PC-9 (cell line): ENCODE measurements at regions not wholly inside any gene's neighbourhood (a gene's known extent, or its start where the extent isn't known, plus 50 kb on each side); places are given as distances from the start of the nearest gene placed in this dataset.
"Not testable (repeated sequence)": the region's sequence is repeated elsewhere in the genome, so short reads cannot be mapped to it uniquely, and the experiment has no call there.

Experiments
- BruUV-seq: library from RNA; stranded (reverse); fragments of 400-500 nt; replicated peaks from 2 replicates; lab custom pipeline; 2021; lab: Mats Ljungman, UMichigan
- CTCF ChIA-PET: fragments of 300-600 bp; sonication (Branson Sonifier 250); formaldehyde crosslinking; loops from one replicate; lab custom pipeline; 2022; ENCODE audit warnings: antibody characterized with exemption; lab: Charles Lee
- POLR2A ChIA-PET: fragments of 300-600 bp; sonication (Branson Sonifier 250); formaldehyde crosslinking; loops from one replicate; lab custom pipeline; 2022; ENCODE audit warnings: antibody characterized with exemption; ENCODE audit not compliant: unreplicated experiment; lab: Charles Lee
- DNase-seq, 2 experiments: peaks; one replicate each; pipeline versions ENCODE4 v3.0.0 to v3.0.0-alpha.2; 2015 to 2022; ENCODE audit warnings: mixed read lengths in 1 of 2
- H2AFZ ChIP-seq: fragments of 200-600 bp; sonication (generic); 2 replicates; pipeline ENCODE4 v1.8.1; 2017; ENCODE audit warnings: antibody characterized with exemption
- H3F3A ChIP-seq: fragments of 200-600 bp; sonication (generic); 2 replicates; pipeline ENCODE4 v1.8.1; 2017; ENCODE audit warnings: antibody characterized with exemption, mild to moderate bottlenecking, low read depth; ENCODE audit not compliant: insufficient read depth
- H3K27ac ChIP-seq: fragments of 200-600 bp; sonication (generic); 2 replicates; pipeline ENCODE4 v1.6.1; 2016; ENCODE audit warnings: mixed run types
- H3K27me3 ChIP-seq: fragments of 200-600 bp; sonication (generic); 2 replicates; pipeline ENCODE4 v1.6.1; 2016; ENCODE audit warnings: low read depth, mixed run types; ENCODE audit not compliant: insufficient read depth
- H3K36me3 ChIP-seq: fragments of 200-600 bp; sonication (generic); 2 replicates; pipeline ENCODE4 v1.6.1; 2016; ENCODE audit warnings: low read depth, mixed run types
- H3K4me1 ChIP-seq: fragments of 200-600 bp; sonication (generic); replicated peaks from 2 replicates; pipeline ENCODE4 v1.6.1; 2016; ENCODE audit warnings: mixed run types; ENCODE audit not compliant: insufficient read depth
- H3K4me2 ChIP-seq: fragments of 200-600 bp; sonication (generic); 2 replicates; pipeline ENCODE4 v1.6.1; 2017; ENCODE audit warnings: mixed run types
- H3K4me3 ChIP-seq: fragments of 200-600 bp; sonication (generic); 2 replicates; pipeline ENCODE4 v1.6.1; 2016; ENCODE audit warnings: mixed run types
- H3K79me2 ChIP-seq: fragments of 200-600 bp; sonication (generic); 2 replicates; pipeline ENCODE4 v1.6.1; 2017; ENCODE audit warnings: low read depth, mixed run types
- H3K9me2 ChIP-seq: fragments of 200-600 bp; sonication (generic); 2 replicates; pipeline ENCODE4 v1.8.1; 2017; ENCODE audit warnings: mild to moderate bottlenecking; ENCODE audit not compliant: insufficient read depth
- H3K9me3 ChIP-seq: fragments of 200-600 bp; sonication (generic); 2 replicates; pipeline ENCODE4 v1.8.1; 2016; ENCODE audit warnings: low read depth; ENCODE audit not compliant: insufficient read depth
- H4K20me1 ChIP-seq: fragments of 200-600 bp; sonication (generic); 2 replicates; pipeline ENCODE4 v1.8.1; 2017; ENCODE audit not compliant: insufficient read depth
- EZH2 ChIP-seq: fragments of 200-600 bp; sonication (generic); IDR thresholded peaks from 2 replicates; pipeline ENCODE4 v1.8.0; 2017; ENCODE audit warnings: antibody characterized with exemption, low read depth
- intact Hi-C: fragments of 100-400 bp; cut with micrococcal nuclease; formaldehyde crosslinking; loops from one replicate; pipeline ENCODE4 v1.10.0; 2022; ENCODE audit not compliant: unreplicated experiment
- TF ChIP-seq, protein P1 (sequence below): fragments of 200-600 bp; sonication (generic); conservative IDR thresholded peaks from 2 replicates; pipeline ENCODE4 v1.6.1; 2017; ENCODE audit warnings: mixed run types, antibody characterized with exemption, mild to moderate bottlenecking, moderate library complexity

DNA sequence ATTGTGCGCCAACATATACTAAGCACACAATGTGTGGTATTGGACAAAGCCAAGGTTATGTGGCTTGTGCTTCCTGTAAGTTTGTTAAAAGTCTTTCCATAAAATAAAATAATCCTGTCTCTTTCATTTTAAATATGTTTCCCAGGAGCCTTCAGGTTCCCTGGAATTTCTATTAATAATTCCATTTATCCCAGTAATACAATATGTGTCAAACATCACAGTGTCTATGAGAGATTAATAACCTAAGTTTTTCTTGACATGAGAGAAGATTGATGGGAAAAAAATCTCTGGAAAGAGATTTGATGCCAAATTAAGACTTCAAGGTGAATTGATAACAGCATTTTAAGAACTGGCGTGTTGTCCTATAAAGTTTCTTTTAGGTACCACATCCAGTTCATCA is 507.0 kb downstream of the TTLL7 start:
- Histone ChIP-seq H3K36me3 (no peaks in the 10 kb centered on the region), H3K4me1 (no peaks in the 10 kb centered on the region), H3K4me3 (no peak overlapping the region), H3F3A (no peaks in the 10 kb centered on the region), H3K9me3 (no peaks in the 10 kb centered on the region), H3K79me2 (no peaks in the 10 kb centered on the region), H3K27ac (no peak overlapping the region), H3K27me3 (no peaks in the 10 kb centered on the region), H3K4me2 (no peak overlapping the region), H2AFZ (no peak overlapping the region), H4K20me1 (no peaks in the 10 kb centered on the region), H3K9me2 (no peaks in the 10 kb centered on the region)
- no peak for DNase-seq
- no TSS peak for BruUV-seq
- no peak for TF ChIP-seq EZH2
- TF ChIP-seq, protein P1, sequence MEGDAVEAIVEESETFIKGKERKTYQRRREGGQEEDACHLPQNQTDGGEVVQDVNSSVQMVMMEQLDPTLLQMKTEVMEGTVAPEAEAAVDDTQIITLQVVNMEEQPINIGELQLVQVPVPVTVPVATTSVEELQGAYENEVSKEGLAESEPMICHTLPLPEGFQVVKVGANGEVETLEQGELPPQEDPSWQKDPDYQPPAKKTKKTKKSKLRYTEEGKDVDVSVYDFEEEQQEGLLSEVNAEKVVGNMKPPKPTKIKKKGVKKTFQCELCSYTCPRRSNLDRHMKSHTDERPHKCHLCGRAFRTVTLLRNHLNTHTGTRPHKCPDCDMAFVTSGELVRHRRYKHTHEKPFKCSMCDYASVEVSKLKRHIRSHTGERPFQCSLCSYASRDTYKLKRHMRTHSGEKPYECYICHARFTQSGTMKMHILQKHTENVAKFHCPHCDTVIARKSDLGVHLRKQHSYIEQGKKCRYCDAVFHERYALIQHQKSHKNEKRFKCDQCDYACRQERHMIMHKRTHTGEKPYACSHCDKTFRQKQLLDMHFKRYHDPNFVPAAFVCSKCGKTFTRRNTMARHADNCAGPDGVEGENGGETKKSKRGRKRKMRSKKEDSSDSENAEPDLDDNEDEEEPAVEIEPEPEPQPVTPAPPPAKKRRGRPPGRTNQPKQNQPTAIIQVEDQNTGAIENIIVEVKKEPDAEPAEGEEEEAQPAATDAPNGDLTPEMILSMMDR: no peak
- intact Hi-C loops: no loop called here
- ChIA-PET POLR2A (no interaction called here), CTCF (no interaction called here)

DNA sequence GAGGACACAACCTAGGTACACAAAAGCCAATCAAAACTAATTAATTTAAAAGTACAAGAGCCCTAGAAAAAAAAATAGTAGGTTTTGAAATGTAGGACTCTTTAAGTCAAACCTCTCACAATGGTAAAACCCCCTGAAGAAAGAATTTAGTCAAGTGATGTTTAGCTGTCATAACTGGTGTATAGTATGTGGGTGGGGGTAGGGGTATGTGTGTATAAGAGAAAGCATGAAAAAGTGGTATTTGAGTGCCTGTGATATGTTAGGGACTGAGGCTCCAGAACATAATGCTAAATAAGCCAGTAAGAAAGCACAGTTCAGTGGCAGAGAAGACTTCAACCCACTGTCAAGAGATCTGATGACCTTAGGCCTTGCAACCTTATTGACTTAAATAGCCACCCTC is 507.9 kb downstream of the TTLL7 start:
- no peak overlapping the region for H2AFZ ChIP-seq
- no peak overlapping the region for H3K27ac ChIP-seq
- H3K27me3 ChIP-seq: no peaks in the 10 kb centered on the region
- no peaks in the 10 kb centered on the region for H3F3A ChIP-seq
- H4K20me1 ChIP-seq: no peaks in the 10 kb centered on the region
- H3K4me2 ChIP-seq: no peak overlapping the region
- no peak for TF ChIP-seq EZH2
- TF ChIP-seq, protein P1: no peak
- POLR2A ChIA-PET: no interaction called here
- CTCF ChIA-PET: no interaction called here
- DNase-seq: no peak
- H3K79me2 ChIP-seq: no peaks in the 10 kb centered on the region
- BruUV-seq: no TSS peak
- no peaks in the 10 kb centered on the region for H3K36me3 ChIP-seq
- no peak overlapping the region for H3K4me3 ChIP-seq
- H3K9me3 ChIP-seq: no peaks in the 10 kb centered on the region
- H3K9me2 ChIP-seq: no peaks in the 10 kb centered on the region
- no peaks in the 10 kb centered on the region for H3K4me1 ChIP-seq
- intact Hi-C loops: no loop called here

DNA sequence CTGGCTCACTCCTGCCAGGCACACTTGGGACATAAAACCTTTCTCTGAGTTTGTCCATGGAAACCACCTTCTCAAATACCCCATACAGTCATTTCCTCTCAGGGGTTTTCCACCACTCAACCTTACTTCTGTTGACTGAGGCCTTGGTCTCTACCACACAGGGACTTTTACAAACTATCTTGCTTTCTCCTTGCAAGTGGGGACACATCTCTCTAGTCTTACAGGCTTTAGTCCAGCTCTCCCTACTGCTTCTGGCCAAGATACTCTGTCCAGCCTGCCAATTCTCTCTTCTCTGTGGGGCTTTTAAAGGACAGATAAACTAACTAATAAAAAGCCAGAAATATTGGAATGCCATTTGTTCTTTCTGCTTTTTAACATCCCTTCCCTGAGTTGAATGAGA is 510.8 kb downstream of the TTLL7 start:
- POLR2A ChIA-PET, H4K20me1 ChIP-seq, H3K27me3 ChIP-seq, H2AFZ ChIP-seq, BruUV-seq, H3K4me2 ChIP-seq, CTCF ChIA-PET, H3K4me3 ChIP-seq, H3F3A ChIP-seq, H3K4me1 ChIP-seq, H3K9me2 ChIP-seq, H3K36me3 ChIP-seq, DNase-seq, H3K9me3 ChIP-seq, intact Hi-C loops, H3K27ac ChIP-seq, H3K79me2 ChIP-seq: not testable (repeated sequence)

DNA sequence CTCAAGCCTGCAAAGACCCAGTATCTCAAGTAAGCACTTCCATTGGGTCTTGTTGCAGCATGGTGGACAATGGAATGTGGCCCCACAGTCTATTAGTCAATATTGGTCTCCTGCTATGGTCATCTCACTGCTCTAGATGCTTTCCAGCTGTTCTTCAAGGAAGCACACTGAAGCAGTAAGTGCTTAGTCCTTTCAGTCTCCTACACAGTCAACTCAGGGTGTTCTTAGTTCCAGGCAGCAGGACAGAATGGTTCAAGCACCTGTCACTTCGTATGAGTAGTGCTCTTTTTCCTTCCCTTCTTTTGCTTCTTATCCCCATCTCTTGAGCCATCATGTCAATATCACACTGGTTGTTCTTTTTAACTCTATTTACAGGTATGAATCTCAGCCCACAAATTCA is 511.5 kb downstream of the TTLL7 start:
- H3K27ac ChIP-seq, H3K27me3 ChIP-seq, H3K9me2 ChIP-seq, H4K20me1 ChIP-seq, H3K79me2 ChIP-seq, CTCF ChIA-PET, H3K4me2 ChIP-seq, POLR2A ChIA-PET, DNase-seq, intact Hi-C loops, H3K4me1 ChIP-seq, H2AFZ ChIP-seq, H3K36me3 ChIP-seq, H3K9me3 ChIP-seq, BruUV-seq, H3K4me3 ChIP-seq, H3F3A ChIP-seq: not testable (repeated sequence)

DNA sequence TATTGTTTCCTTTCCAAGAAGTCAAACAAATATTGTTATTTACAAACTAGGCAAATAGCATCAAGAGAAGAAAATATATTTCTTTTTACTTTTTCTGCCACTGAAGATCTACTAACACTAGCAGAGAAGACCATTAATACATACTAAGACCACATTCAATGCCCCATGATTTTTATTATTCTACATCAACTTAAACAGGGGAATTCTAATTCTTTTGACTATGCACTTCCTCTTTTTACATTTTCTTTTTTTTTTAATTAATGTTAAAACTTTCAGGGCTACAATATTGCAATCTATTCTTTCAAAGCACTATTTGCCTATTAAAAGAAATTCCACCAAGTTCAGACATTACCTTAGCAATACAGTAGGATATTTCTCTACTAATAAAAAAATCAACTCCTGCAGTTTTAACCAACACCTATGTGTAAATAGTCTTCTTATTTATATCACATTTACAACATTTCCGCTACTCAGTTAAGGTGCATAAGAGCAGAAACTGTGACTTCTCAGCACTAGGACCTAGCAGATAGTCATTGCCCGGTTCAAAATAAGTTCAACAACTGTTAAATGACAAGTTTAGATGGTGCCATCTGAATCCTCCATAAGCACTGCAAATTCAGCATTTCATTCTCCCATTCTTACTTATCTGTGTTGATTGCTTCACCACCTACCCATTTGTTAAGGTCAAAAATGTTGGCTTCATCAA is 513.5 kb downstream of the TTLL7 start:
- H3K9me3 ChIP-seq, H3K79me2 ChIP-seq, H3K4me2 ChIP-seq, H3K27me3 ChIP-seq, H3K27ac ChIP-seq, intact Hi-C loops, BruUV-seq, POLR2A ChIA-PET, H3F3A ChIP-seq, DNase-seq, H3K9me2 ChIP-seq, H4K20me1 ChIP-seq, H3K4me1 ChIP-seq, H3K36me3 ChIP-seq, CTCF ChIA-PET, H3K4me3 ChIP-seq, H2AFZ ChIP-seq: not testable (repeated sequence)

DNA sequence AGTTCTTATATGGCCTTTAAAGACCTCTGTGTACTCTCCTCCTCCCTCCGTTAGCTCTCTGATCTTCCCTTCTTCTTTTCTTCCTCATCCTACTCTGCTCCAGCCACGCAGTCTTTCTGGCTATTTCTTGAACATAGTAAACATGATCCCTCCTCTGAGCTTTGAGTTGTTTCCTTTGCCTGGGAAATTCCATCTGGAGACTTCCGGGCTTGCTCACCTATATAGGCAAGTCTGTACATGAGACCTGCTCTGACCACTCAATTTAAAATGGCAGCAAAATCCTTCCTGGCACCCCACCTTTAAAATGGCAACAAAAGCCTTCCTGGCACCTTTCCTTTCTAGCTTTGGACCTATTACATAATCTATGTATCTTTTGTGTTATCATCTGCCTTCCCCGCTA is 517.6 kb downstream of the TTLL7 start:
- not testable (repeated sequence) for BruUV-seq, H3K9me2 ChIP-seq, DNase-seq

More for the DNA sequence above, 517.6 kb downstream of the TTLL7 start:
- H3F3A ChIP-seq, POLR2A ChIA-PET, H3K79me2 ChIP-seq, H3K27ac ChIP-seq, H3K4me3 ChIP-seq, CTCF ChIA-PET, H3K4me1 ChIP-seq, H3K27me3 ChIP-seq, H2AFZ ChIP-seq, intact Hi-C loops, H4K20me1 ChIP-seq, H3K36me3 ChIP-seq, H3K4me2 ChIP-seq, H3K9me3 ChIP-seq: not testable (repeated sequence)
